Endothelial cell of umbilical vein (primary cell): ENCODE measurements at regions not wholly inside any gene's neighbourhood (a gene's known extent, or its start where the extent isn't known, plus 50 kb on each side); places are given as distances from the start of the nearest gene placed in this dataset.

ENCODE experiments used
- BruUV-seq: library from RNA; stranded (reverse); fragments of 400-500 nt; replicated peaks from 2 replicates; lab custom pipeline; 2021; lab: Mats Ljungman, UMichigan
- CTCF ChIA-PET: fragments of 300-600, 350-600 bp; sonication (Branson Sonifier 250); formaldehyde crosslinking; loops from one replicate; lab custom pipeline; 2021; ENCODE audit warnings: antibody characterized with exemption, inconsistent platforms; lab: Charles Lee
- POLR2A ChIA-PET: fragments of 300-600, 350-600 bp; sonication (Branson Sonifier 250); formaldehyde crosslinking; loops from one replicate; lab custom pipeline; 2021; ENCODE audit warnings: antibody characterized with exemption, inconsistent platforms; lab: Charles Lee
- DNase-seq: peaks from one replicate; pipeline ENCODE4 v3.0.0-alpha.2; 2011; ENCODE audit warnings: low read depth, low spot score
- FAIRE-seq: peaks from 2 replicates; lab custom pipeline; 2011; peaks lifted over from hg19 to GRCh38; lab: Jason Lieb, UNC
- H2AFZ ChIP-seq: 2 replicates; pipeline ENCODE4 v1.6.0; 2012; ENCODE audit warnings: low read depth, low read length, control low read depth, inconsistent platforms
- H3K27ac ChIP-seq: 2 replicates; pipeline ENCODE4 v1.5.1; 2011; ENCODE audit warnings: low read depth, mild to moderate bottlenecking, control low read depth, low read length, moderate library complexity; ENCODE audit not compliant: insufficient read depth
- H3K27me3 ChIP-seq, 2 experiments: 2 replicates each; pipeline versions ENCODE4 v1.6.0 to v1.6.1; 2011; ENCODE audit warnings: low read length in 2 of 2, mixed read lengths in 1 of 2; ENCODE audit not compliant: control insufficient read depth in 2 of 2, insufficient read depth in 2 of 2
- H3K36me3 ChIP-seq, 2 experiments: 2 replicates in 1 of 2; 3 replicates in 1 of 2; pipeline ENCODE4 v1.5.1; 2011; ENCODE audit warnings: low read length in 2 of 2, mild to moderate bottlenecking in 1 of 2, moderate library complexity in 1 of 2; ENCODE audit not compliant: control insufficient read depth in 2 of 2, insufficient read depth in 2 of 2; ENCODE audit errors: extremely low read depth in 1 of 2
- H3K4me1 ChIP-seq: 3 replicates; pipeline ENCODE4 v1.5.1; 2011; ENCODE audit warnings: mild to moderate bottlenecking, low read length; ENCODE audit not compliant: control insufficient read depth, insufficient read depth; ENCODE audit errors: extremely low read depth
- H3K4me2 ChIP-seq: 2 replicates; pipeline ENCODE4 v1.6.1; 2011; ENCODE audit warnings: low read length, control low read depth, mixed read lengths; ENCODE audit not compliant: insufficient read depth
- H3K4me3 ChIP-seq, 3 experiments: fragments of 200-600 bp in 1 of 3; sonication (generic), shearing (Covaris generic) in 1 of 3; replicated peaks in 1 of 3; 2 replicates each; pipeline ENCODE4 v1.5.1; 2011 to 2016; ENCODE audit warnings: control low read depth in 3 of 3, low read length in 3 of 3, mild to moderate bottlenecking in 2 of 3, inconsistent platforms in 1 of 3, low read depth in 1 of 3, moderate library complexity in 1 of 3; ENCODE audit not compliant: insufficient read depth in 1 of 3
- H3K79me2 ChIP-seq: 2 replicates; pipeline ENCODE4 v1.6.0; 2012; ENCODE audit warnings: low read length, inconsistent platforms; ENCODE audit not compliant: control insufficient read depth, insufficient read depth
- H3K9ac ChIP-seq: replicated peaks from 2 replicates; pipeline ENCODE3; 2011; ENCODE audit warnings: low read length, control low read depth; ENCODE audit not compliant: insufficient read depth; ENCODE audit errors: extremely low read depth
- H3K9me1 ChIP-seq: replicated peaks from 3 replicates; pipeline ENCODE4 v1.6.0; 2011; ENCODE audit warnings: mild to moderate bottlenecking, low read length; ENCODE audit not compliant: control insufficient read depth, insufficient read depth; ENCODE audit errors: extremely low read depth
- H3K9me3 ChIP-seq: replicated peaks from 2 replicates; pipeline ENCODE4 v1.5.1; 2012; ENCODE audit warnings: low read length, inconsistent platforms; ENCODE audit not compliant: control insufficient read depth, insufficient read depth
- H4K20me1 ChIP-seq: replicated peaks from 2 replicates; pipeline ENCODE3; 2011; ENCODE audit warnings: mild to moderate bottlenecking, low read length; ENCODE audit not compliant: control insufficient read depth, insufficient read depth; ENCODE audit errors: extremely low read depth
- CTCF ChIP-seq, 2 donors: IDR thresholded peaks; 1 replicate in 1 of 2; 2 replicates in 1 of 2; pipeline ENCODE4 v1.5.1; 2011; ENCODE audit warnings: low read length in 2 of 2, mild to moderate bottlenecking in 2 of 2, moderate library complexity in 2 of 2, control low read depth in 1 of 2, inconsistent platforms in 1 of 2, low read depth in 1 of 2; ENCODE audit not compliant: insufficient read depth in 1 of 2; ENCODE audit errors: extremely low read depth in 1 of 2
- EZH2 ChIP-seq: IDR thresholded peaks from 2 replicates; pipeline ENCODE4 v1.6.1; 2012; ENCODE audit warnings: borderline replicate concordance, low read depth, mild to moderate bottlenecking, moderate library complexity, low read length, inconsistent platforms; ENCODE audit not compliant: severe bottlenecking
- FOS ChIP-seq: IDR thresholded peaks from 2 replicates; pipeline ENCODE4 v1.6.1; 2011; ENCODE audit warnings: mild to moderate bottlenecking, low read length, moderate library complexity, borderline replicate concordance; ENCODE audit not compliant: insufficient read depth
- GATA2 ChIP-seq: IDR thresholded peaks from 2 replicates; pipeline ENCODE4 v1.7.0; 2011; ENCODE audit warnings: low read depth, mild to moderate bottlenecking, moderate library complexity, mixed read lengths, low read length; ENCODE audit not compliant: insufficient read length, insufficient read depth
- JUN ChIP-seq: IDR thresholded peaks from 2 replicates; pipeline ENCODE4 v1.6.1; 2011; ENCODE audit warnings: borderline replicate concordance, low read depth; ENCODE audit not compliant: insufficient read length, insufficient read depth
- MAX ChIP-seq: IDR thresholded peaks from 2 replicates; pipeline ENCODE4 v1.6.1; 2011; ENCODE audit not compliant: insufficient read depth, insufficient read length
- MYC ChIP-seq: IDR thresholded peaks from one replicate; pipeline ENCODE4 v1.6.1; 2011; ENCODE audit warnings: mild to moderate bottlenecking, low read depth, low read length
- POLR2A ChIP-seq: IDR thresholded peaks from 2 replicates; pipeline ENCODE4 v1.6.1; 2012; ENCODE audit warnings: low read depth, mild to moderate bottlenecking, control low read depth, low read length
- POLR2AphosphoS5 ChIP-seq: IDR thresholded peaks from 2 replicates; pipeline ENCODE4 v1.6.1; 2012; ENCODE audit warnings: low read depth, mild to moderate bottlenecking, control low read depth, low read length, moderate library complexity; ENCODE audit not compliant: insufficient read depth
- dilution Hi-C: fragments of 300-500 bp; cut with MboI; formaldehyde crosslinking; loops from one replicate; pipeline ENCODE4 v1.15.0; 2019; ENCODE audit warnings: low sequenced_read_pairs; ENCODE audit not compliant: extremely low pct_ligation_motif_present
- intact Hi-C: fragments of 100-400 bp; cut with micrococcal nuclease; formaldehyde crosslinking; loops from one replicate; pipeline ENCODE4 v1.10.0; 2022

- Histone ChIP-seq H3K9me3 (no peaks in the 10 kb centered on the region), H3K9me1 (no peaks in the 10 kb centered on the region), H2AFZ (no peak overlapping the region), H4K20me1 (no peaks in the 10 kb centered on the region), H3K9ac (no peak overlapping the region), H3K27me3 (no peaks in the 10 kb centered on the region), H3K27ac (no peak overlapping the region), H3K79me2 (no peaks in the 10 kb centered on the region), H3K4me3 (no peak overlapping the region), H3K36me3 (no peaks in the 10 kb centered on the region), H3K4me2 (no peak overlapping the region), H3K4me1 (no peaks in the 10 kb centered on the region)
- ChIA-PET POLR2A (no interaction called here), CTCF (no interaction called here)
- DNase-seq (no peak), FAIRE-seq (no peak)
- intact Hi-C loops: no loop called here
- TF ChIP-seq MYC (no peak), POLR2AphosphoS5 (no peak), JUN (no peak), EZH2 (no peak), MAX (no peak), CTCF (IDR thresholded peaks at IDR 0.05; ENCODE audit: extremely low read depth in 1 of 2, insufficient read depth in 1 of 2, low read depth in 1 of 2, low read length in 2 of 2) (no peak), GATA2 (no peak), FOS (no peak), POLR2A (no peak)
- dilution Hi-C loops: no loop called here
- no TSS peak for BruUV-seq
Measured at GRCh38 chr6:85771455-85771854, 128.8 kb upstream of the SYNCRIP start.
